ENCODE measurements at regions not wholly inside any gene's neighbourhood (a gene's known extent, or its start where the extent isn't known, plus 50 kb on each side); places are given as distances from the start of the nearest gene placed in this dataset.

GRCh38 chr2:81043681-81044080 lies 739.1 kb upstream of the LRRTM1 start:
- TF ChIP-seq CTCF (conservative IDR thresholded peaks at IDR 0.05; ENCODE audit: low read length) (no peak), EZH2phosphoT487 (IDR thresholded peaks at IDR 0.05; ENCODE audit: borderline replicate concordance) (no peak)

All from Loucy (cell line).